GM23338 (cell line): ENCODE measurements at regions not wholly inside any gene's neighbourhood (a gene's known extent, or its start where the extent isn't known, plus 50 kb on each side); places are given as distances from the start of the nearest gene placed in this dataset.

ENCODE experiments used
- ATAC-seq: fragments of 200-7000 bp; cut with Tn5 transposase; 3 replicates; pipeline ENCODE4 v1.9.1; 2020
- DNase-seq: peaks from one replicate; pipeline ENCODE4 v3.0.0-alpha.2; 2015; ENCODE audit warnings: low spot score
- H2AFZ ChIP-seq: fragments of 200-600 bp; sonication (generic); 2 replicates; pipeline ENCODE4 v1.8.0; 2016; ENCODE audit warnings: antibody characterized with exemption, mild to moderate bottlenecking, moderate library complexity
- H3F3A ChIP-seq: fragments of 200-600 bp; sonication (generic); replicated peaks from 2 replicates; pipeline ENCODE4 v1.8.0; 2017; ENCODE audit warnings: antibody characterized with exemption, mixed run types, low read depth
- H3K27ac ChIP-seq: fragments of 200-600 bp; sonication (generic); 2 replicates; pipeline ENCODE4 v1.6.1; 2016; ENCODE audit warnings: low read depth
- H3K27me3 ChIP-seq: fragments of 200-600 bp; sonication (generic); 2 replicates; pipeline ENCODE4 v1.8.0; 2016; ENCODE audit warnings: mild to moderate bottlenecking, mixed run types, moderate library complexity; ENCODE audit not compliant: insufficient read depth
- H3K36me3 ChIP-seq: fragments of 200-600 bp; sonication (generic); 2 replicates; pipeline ENCODE4 v1.8.0; 2016; ENCODE audit warnings: mild to moderate bottlenecking; ENCODE audit not compliant: insufficient read depth
- H3K4me1 ChIP-seq: fragments of 200-600 bp; sonication (generic); 2 replicates; pipeline ENCODE4 v1.8.0; 2016; ENCODE audit warnings: mild to moderate bottlenecking, moderate library complexity; ENCODE audit not compliant: insufficient read depth
- H3K4me2 ChIP-seq: fragments of 200-600 bp; sonication (generic); 2 replicates; pipeline ENCODE4 v1.7.1; 2017; ENCODE audit warnings: mixed run types
- H3K4me3 ChIP-seq: fragments of 200-600 bp; sonication (generic); 2 replicates; pipeline ENCODE4 v1.6.1; 2016; ENCODE audit warnings: mixed run types
- H3K79me2 ChIP-seq: fragments of 200-600 bp; sonication (generic); replicated peaks from 2 replicates; pipeline ENCODE4 v1.8.0; 2017; ENCODE audit warnings: mild to moderate bottlenecking; ENCODE audit not compliant: insufficient read depth
- H3K9me2 ChIP-seq: fragments of 200-600 bp; sonication (generic); 2 replicates; pipeline ENCODE4 v1.8.0; 2017; ENCODE audit not compliant: insufficient read depth
- H4K20me1 ChIP-seq: fragments of 200-600 bp; sonication (generic); replicated peaks from 2 replicates; pipeline ENCODE4 v1.8.0; 2017; ENCODE audit warnings: mild to moderate bottlenecking; ENCODE audit not compliant: insufficient read depth
- H3K27ac Mint-ChIP-seq: 2 replicates; pipeline ENCODE4 v1.8.0; 2020; ENCODE audit warnings: inconsistent platforms, mild to moderate bottlenecking, moderate library complexity, mixed read lengths
- H3K27me3 Mint-ChIP-seq: 3 replicates; pipeline ENCODE4 v1.8.0; 2022; ENCODE audit warnings: low read depth, mild to moderate bottlenecking, moderate library complexity, mixed read lengths, inconsistent platforms; ENCODE audit not compliant: insufficient read depth, poor library complexity
- H3K36me3 Mint-ChIP-seq: 3 replicates; pipeline ENCODE4 v1.8.0; 2021; ENCODE audit warnings: low read depth, mild to moderate bottlenecking, inconsistent platforms, moderate library complexity, mixed read lengths
- H3K4me1 Mint-ChIP-seq: 3 replicates; pipeline ENCODE4 v1.8.0; 2020; ENCODE audit warnings: mild to moderate bottlenecking, inconsistent platforms, mixed read lengths
- H3K4me3 Mint-ChIP-seq: 3 replicates; pipeline ENCODE4 v1.8.0; 2021; ENCODE audit warnings: moderate library complexity, mild to moderate bottlenecking, inconsistent platforms, mixed read lengths
- H3K9me3 Mint-ChIP-seq: 3 replicates; pipeline ENCODE4 v1.8.0; 2020; ENCODE audit warnings: moderate library complexity, mild to moderate bottlenecking, inconsistent platforms, mixed read lengths
- CREB1 ChIP-seq: fragments of 250-450 bp; sonication (Bioruptor Pico); IDR thresholded peaks from 2 replicates; pipeline ENCODE4 v1.5.0; 2020; ENCODE audit warnings: low read depth, mild to moderate bottlenecking, moderate library complexity
- EZH2 ChIP-seq: fragments of 200-600 bp; sonication (generic); IDR thresholded peaks from one replicate; pipeline ENCODE4 v1.8.0; 2017; ENCODE audit warnings: antibody characterized with exemption, mild to moderate bottlenecking, low read depth; ENCODE audit not compliant: unreplicated experiment
- EZH2phosphoT487 ChIP-seq: fragments of 200-600 bp; sonication (generic); IDR thresholded peaks from one replicate; pipeline ENCODE4 v1.8.1; 2018; ENCODE audit warnings: antibody characterized with exemption; ENCODE audit not compliant: unreplicated experiment
- JUNB ChIP-seq: IDR thresholded peaks from one replicate; pipeline ENCODE4 v1.6.1; 2016; ENCODE audit warnings: antibody characterized with exemption; ENCODE audit not compliant: unreplicated experiment
- NANOG ChIP-seq: IDR thresholded peaks from 2 replicates; pipeline ENCODE4 v1.6.1; 2016; ENCODE audit warnings: antibody characterized with exemption, borderline replicate concordance
- POLR2AphosphoS5 ChIP-seq: IDR thresholded peaks from 2 replicates; pipeline ENCODE4 v1.6.1; 2016; ENCODE audit warnings: antibody characterized with exemption, low read depth
- STAT1 ChIP-seq: IDR thresholded peaks from one replicate; pipeline ENCODE4 v1.6.1; 2016; ENCODE audit warnings: antibody characterized with exemption; ENCODE audit not compliant: unreplicated experiment
- ZNF114 ChIP-seq: fragments of 250-450 bp; sonication (Bioruptor Pico); IDR thresholded peaks from 2 replicates; pipeline ENCODE4 v1.5.0; 2020; ENCODE audit warnings: mild to moderate bottlenecking, moderate library complexity
- ZNF331 ChIP-seq: fragments of 250-450 bp; sonication (Bioruptor Pico); IDR thresholded peaks from 2 replicates; pipeline ENCODE4 v1.5.0; 2020; ENCODE audit warnings: low read depth, mild to moderate bottlenecking, moderate library complexity
- TF ChIP-seq, protein P1 (sequence below): fragments of 250-450 bp; sonication (Bioruptor Pico); IDR thresholded peaks from 2 replicates; pipeline ENCODE4 v1.5.0; 2020; ENCODE audit warnings: mild to moderate bottlenecking, moderate library complexity
- TF ChIP-seq, protein P2 (sequence below), 2 experiments: fragments of 200-600 bp in 1 of 2; sonication (generic) in 1 of 2; conservative IDR thresholded peaks; 2 replicates each; pipeline versions ENCODE4 v1.5.1 to v1.6.1; 2016 to 2017; ENCODE audit warnings: antibody characterized with exemption in 2 of 2, low read depth in 2 of 2, mild to moderate bottlenecking in 2 of 2, moderate library complexity in 1 of 2
- TF ChIP-seq, protein P3 (sequence below): IDR thresholded peaks from 2 replicates; pipeline ENCODE4 v1.6.1; 2016; ENCODE audit warnings: antibody characterized with exemption
- TF ChIP-seq, protein P4 (sequence below): IDR thresholded peaks from one replicate; pipeline ENCODE4 v1.6.1; 2018; ENCODE audit warnings: antibody characterized with exemption; ENCODE audit not compliant: unreplicated experiment

DNA sequence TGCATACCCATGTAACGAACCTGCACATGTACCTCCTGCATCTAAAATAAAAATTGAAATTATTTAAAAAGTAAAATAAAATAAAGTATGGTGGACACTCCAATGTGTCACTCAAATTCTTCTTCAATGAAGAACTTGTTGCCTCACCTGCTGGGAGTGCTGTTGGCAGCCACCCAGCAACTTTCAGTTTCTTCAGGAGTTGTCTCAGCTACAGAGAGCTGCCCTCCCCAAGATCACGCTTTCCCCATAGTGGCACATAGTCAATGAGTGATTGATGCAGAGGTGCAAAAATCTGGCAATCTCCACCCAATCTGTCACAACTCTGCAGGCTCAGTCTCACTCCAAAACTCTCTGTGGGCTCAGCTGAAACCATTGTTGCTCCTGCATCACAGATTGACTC is 92.3 kb upstream of the C11orf87 start:
- Histone ChIP-seq H3F3A (no peaks in the 10 kb centered on the region), H3K9me2 (no peaks in the 10 kb centered on the region), H3K27me3 (no peaks in the 10 kb centered on the region), H3K4me3 (no peak overlapping the region), H3K4me1 (no peaks in the 10 kb centered on the region), H4K20me1 (no peaks in the 10 kb centered on the region), H3K36me3 (no peaks in the 10 kb centered on the region), H3K27ac (no peak overlapping the region), H3K79me2 (no peaks in the 10 kb centered on the region), H3K4me2 (no peak overlapping the region), H2AFZ (no peak overlapping the region)
- no peaks in the 10 kb centered on the region; the same call in 2 of the 3 replicates for H3K36me3 Mint-ChIP-seq
- DNase-seq, result no peak
- peaks cover 4% of the 10 kb centered on the region for H3K27me3 Mint-ChIP-seq
- 0 out of 3 replicates have a peak, but pooled peaks cover 2% of the 10 kb centered on the region for H3K9me3 Mint-ChIP-seq
- H3K4me1 Mint-ChIP-seq, result no peaks in the 10 kb centered on the region
- H3K27ac Mint-ChIP-seq, result no peak overlapping the region
- TF ChIP-seq CREB1 (CRISPR knock-in tag), result no peak
- TF ChIP-seq, protein P1, sequence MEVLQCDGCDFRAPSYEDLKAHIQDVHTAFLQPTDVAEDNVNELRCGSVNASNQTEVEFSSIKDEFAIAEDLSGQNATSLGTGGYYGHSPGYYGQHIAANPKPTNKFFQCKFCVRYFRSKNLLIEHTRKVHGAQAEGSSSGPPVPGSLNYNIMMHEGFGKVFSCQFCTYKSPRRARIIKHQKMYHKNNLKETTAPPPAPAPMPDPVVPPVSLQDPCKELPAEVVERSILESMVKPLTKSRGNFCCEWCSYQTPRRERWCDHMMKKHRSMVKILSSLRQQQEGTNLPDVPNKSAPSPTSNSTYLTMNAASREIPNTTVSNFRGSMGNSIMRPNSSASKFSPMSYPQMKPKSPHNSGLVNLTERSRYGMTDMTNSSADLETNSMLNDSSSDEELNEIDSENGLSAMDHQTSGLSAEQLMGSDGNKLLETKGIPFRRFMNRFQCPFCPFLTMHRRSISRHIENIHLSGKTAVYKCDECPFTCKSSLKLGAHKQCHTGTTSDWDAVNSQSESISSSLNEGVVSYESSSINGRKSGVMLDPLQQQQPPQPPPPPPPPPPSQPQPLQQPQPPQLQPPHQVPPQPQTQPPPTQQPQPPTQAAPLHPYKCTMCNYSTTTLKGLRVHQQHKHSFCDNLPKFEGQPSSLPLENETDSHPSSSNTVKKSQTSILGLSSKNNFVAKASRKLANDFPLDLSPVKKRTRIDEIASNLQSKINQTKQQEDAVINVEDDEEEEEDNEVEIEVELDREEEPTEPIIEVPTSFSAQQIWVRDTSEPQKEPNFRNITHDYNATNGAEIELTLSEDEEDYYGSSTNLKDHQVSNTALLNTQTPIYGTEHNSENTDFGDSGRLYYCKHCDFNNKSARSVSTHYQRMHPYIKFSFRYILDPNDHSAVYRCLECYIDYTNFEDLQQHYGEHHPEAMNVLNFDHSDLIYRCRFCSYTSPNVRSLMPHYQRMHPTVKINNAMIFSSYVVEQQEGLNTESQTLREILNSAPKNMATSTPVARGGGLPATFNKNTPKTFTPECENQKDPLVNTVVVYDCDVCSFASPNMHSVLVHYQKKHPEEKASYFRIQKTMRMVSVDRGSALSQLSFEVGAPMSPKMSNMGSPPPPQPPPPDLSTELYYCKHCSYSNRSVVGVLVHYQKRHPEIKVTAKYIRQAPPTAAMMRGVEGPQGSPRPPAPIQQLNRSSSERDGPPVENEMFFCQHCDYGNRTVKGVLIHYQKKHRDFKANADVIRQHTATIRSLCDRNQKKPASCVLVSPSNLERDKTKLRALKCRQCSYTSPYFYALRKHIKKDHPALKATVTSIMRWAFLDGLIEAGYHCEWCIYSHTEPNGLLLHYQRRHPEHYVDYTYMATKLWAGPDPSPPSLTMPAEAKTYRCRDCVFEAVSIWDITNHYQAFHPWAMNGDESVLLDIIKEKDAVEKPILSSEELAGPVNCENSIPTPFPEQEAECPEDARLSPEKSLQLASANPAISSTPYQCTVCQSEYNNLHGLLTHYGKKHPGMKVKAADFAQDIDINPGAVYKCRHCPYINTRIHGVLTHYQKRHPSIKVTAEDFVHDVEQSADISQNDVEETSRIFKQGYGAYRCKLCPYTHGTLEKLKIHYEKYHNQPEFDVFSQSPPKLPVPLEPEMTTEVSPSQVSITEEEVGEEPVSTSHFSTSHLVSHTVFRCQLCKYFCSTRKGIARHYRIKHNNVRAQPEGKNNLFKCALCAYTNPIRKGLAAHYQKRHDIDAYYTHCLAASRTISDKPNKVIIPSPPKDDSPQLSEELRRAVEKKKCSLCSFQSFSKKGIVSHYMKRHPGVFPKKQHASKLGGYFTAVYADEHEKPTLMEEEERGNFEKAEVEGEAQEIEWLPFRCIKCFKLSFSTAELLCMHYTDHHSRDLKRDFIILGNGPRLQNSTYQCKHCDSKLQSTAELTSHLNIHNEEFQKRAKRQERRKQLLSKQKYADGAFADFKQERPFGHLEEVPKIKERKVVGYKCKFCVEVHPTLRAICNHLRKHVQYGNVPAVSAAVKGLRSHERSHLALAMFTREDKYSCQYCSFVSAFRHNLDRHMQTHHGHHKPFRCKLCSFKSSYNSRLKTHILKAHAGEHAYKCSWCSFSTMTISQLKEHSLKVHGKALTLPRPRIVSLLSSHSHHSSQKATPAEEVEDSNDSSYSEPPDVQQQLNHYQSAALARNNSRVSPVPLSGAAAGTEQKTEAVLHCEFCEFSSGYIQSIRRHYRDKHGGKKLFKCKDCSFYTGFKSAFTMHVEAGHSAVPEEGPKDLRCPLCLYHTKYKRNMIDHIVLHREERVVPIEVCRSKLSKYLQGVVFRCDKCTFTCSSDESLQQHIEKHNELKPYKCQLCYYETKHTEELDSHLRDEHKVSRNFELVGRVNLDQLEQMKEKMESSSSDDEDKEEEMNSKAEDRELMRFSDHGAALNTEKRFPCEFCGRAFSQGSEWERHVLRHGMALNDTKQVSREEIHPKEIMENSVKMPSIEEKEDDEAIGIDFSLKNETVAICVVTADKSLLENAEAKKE (CRISPR knock-in tag), result no peak
- no peak for TF ChIP-seq STAT1
- no peak for TF ChIP-seq NANOG
- no peak for TF ChIP-seq JUNB
- TF ChIP-seq, protein P2, sequence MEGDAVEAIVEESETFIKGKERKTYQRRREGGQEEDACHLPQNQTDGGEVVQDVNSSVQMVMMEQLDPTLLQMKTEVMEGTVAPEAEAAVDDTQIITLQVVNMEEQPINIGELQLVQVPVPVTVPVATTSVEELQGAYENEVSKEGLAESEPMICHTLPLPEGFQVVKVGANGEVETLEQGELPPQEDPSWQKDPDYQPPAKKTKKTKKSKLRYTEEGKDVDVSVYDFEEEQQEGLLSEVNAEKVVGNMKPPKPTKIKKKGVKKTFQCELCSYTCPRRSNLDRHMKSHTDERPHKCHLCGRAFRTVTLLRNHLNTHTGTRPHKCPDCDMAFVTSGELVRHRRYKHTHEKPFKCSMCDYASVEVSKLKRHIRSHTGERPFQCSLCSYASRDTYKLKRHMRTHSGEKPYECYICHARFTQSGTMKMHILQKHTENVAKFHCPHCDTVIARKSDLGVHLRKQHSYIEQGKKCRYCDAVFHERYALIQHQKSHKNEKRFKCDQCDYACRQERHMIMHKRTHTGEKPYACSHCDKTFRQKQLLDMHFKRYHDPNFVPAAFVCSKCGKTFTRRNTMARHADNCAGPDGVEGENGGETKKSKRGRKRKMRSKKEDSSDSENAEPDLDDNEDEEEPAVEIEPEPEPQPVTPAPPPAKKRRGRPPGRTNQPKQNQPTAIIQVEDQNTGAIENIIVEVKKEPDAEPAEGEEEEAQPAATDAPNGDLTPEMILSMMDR (conservative IDR thresholded peaks at IDR 0.05; ENCODE audit: low read depth in 2 of 2), result no peak
- TF ChIP-seq ZNF114, result no peak
- no peak for TF ChIP-seq ZNF331 (CRISPR knock-in tag)
- TF ChIP-seq EZH2phosphoT487, result no peak
- TF ChIP-seq, protein P3, sequence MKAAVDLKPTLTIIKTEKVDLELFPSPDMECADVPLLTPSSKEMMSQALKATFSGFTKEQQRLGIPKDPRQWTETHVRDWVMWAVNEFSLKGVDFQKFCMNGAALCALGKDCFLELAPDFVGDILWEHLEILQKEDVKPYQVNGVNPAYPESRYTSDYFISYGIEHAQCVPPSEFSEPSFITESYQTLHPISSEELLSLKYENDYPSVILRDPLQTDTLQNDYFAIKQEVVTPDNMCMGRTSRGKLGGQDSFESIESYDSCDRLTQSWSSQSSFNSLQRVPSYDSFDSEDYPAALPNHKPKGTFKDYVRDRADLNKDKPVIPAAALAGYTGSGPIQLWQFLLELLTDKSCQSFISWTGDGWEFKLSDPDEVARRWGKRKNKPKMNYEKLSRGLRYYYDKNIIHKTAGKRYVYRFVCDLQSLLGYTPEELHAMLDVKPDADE, result no peak
- no peak for TF ChIP-seq POLR2AphosphoS5
- TF ChIP-seq, protein P4, sequence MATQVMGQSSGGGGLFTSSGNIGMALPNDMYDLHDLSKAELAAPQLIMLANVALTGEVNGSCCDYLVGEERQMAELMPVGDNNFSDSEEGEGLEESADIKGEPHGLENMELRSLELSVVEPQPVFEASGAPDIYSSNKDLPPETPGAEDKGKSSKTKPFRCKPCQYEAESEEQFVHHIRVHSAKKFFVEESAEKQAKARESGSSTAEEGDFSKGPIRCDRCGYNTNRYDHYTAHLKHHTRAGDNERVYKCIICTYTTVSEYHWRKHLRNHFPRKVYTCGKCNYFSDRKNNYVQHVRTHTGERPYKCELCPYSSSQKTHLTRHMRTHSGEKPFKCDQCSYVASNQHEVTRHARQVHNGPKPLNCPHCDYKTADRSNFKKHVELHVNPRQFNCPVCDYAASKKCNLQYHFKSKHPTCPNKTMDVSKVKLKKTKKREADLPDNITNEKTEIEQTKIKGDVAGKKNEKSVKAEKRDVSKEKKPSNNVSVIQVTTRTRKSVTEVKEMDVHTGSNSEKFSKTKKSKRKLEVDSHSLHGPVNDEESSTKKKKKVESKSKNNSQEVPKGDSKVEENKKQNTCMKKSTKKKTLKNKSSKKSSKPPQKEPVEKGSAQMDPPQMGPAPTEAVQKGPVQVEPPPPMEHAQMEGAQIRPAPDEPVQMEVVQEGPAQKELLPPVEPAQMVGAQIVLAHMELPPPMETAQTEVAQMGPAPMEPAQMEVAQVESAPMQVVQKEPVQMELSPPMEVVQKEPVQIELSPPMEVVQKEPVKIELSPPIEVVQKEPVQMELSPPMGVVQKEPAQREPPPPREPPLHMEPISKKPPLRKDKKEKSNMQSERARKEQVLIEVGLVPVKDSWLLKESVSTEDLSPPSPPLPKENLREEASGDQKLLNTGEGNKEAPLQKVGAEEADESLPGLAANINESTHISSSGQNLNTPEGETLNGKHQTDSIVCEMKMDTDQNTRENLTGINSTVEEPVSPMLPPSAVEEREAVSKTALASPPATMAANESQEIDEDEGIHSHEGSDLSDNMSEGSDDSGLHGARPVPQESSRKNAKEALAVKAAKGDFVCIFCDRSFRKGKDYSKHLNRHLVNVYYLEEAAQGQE, result no peak
- no peak for TF ChIP-seq EZH2
- no peak for ATAC-seq
- no peak overlapping the region for H3K4me3 Mint-ChIP-seq
